ENCODE measurements at regions not wholly inside any gene's neighbourhood (a gene's known extent, or its start where the extent isn't known, plus 50 kb on each side); places are given as distances from the start of the nearest gene placed in this dataset.

DNA sequence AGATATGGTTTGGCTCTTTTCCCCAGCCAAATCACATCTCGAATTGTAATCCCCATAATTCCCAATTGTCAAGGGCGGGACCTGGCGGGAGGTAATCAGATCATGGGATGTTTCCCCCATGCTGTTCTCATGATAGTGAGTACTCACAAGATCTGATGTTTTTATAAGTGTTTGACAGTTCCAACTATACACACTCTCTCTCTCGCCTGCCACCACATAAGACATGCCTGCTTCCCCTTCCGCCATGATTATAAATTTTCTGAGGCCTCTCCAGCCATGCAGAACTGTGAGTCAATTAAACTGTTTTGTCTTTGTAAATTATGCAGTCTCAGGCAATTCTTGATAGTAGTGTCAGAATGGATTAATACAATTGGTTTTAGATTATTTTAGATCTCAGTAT, 475.7 kb upstream of the CYLC2 start:
- TF ChIP-seq, protein P1, sequence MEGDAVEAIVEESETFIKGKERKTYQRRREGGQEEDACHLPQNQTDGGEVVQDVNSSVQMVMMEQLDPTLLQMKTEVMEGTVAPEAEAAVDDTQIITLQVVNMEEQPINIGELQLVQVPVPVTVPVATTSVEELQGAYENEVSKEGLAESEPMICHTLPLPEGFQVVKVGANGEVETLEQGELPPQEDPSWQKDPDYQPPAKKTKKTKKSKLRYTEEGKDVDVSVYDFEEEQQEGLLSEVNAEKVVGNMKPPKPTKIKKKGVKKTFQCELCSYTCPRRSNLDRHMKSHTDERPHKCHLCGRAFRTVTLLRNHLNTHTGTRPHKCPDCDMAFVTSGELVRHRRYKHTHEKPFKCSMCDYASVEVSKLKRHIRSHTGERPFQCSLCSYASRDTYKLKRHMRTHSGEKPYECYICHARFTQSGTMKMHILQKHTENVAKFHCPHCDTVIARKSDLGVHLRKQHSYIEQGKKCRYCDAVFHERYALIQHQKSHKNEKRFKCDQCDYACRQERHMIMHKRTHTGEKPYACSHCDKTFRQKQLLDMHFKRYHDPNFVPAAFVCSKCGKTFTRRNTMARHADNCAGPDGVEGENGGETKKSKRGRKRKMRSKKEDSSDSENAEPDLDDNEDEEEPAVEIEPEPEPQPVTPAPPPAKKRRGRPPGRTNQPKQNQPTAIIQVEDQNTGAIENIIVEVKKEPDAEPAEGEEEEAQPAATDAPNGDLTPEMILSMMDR (IDR thresholded peaks at IDR 0.05; ENCODE audit: insufficient read depth, low read length): no peak
- TF ChIP-seq POLR2AphosphoS5 (IDR thresholded peaks at IDR 0.05; ENCODE audit: low read depth) (no peak), SPI1 (IDR thresholded peaks at IDR 0.05; ENCODE audit: borderline replicate concordance, low read depth) (no peak)
